SK-N-MC (cell line): ENCODE measurements at regions not wholly inside any gene's neighbourhood (a gene's known extent, or its start where the extent isn't known, plus 50 kb on each side); places are given as distances from the start of the nearest gene placed in this dataset.

Experiments
- EZH2 ChIP-seq: fragments of 200-600 bp; sonication (generic); IDR thresholded peaks from one replicate; pipeline ENCODE4 v1.6.1; 2017; ENCODE audit warnings: antibody characterized with exemption
- FOXP2 ChIP-seq: optimal IDR thresholded peaks from 2 replicates; pipeline ENCODE3; 2011; ENCODE audit warnings: mild to moderate bottlenecking, moderate library complexity; ENCODE audit not compliant: insufficient read depth; ENCODE audit errors: extremely low read length, control extremely low read depth
- POLR2AphosphoS5 ChIP-seq: IDR thresholded peaks from 2 replicates; pipeline ENCODE4 v1.6.1; 2012; ENCODE audit warnings: mild to moderate bottlenecking, low read depth, low read length, borderline replicate concordance

DNA sequence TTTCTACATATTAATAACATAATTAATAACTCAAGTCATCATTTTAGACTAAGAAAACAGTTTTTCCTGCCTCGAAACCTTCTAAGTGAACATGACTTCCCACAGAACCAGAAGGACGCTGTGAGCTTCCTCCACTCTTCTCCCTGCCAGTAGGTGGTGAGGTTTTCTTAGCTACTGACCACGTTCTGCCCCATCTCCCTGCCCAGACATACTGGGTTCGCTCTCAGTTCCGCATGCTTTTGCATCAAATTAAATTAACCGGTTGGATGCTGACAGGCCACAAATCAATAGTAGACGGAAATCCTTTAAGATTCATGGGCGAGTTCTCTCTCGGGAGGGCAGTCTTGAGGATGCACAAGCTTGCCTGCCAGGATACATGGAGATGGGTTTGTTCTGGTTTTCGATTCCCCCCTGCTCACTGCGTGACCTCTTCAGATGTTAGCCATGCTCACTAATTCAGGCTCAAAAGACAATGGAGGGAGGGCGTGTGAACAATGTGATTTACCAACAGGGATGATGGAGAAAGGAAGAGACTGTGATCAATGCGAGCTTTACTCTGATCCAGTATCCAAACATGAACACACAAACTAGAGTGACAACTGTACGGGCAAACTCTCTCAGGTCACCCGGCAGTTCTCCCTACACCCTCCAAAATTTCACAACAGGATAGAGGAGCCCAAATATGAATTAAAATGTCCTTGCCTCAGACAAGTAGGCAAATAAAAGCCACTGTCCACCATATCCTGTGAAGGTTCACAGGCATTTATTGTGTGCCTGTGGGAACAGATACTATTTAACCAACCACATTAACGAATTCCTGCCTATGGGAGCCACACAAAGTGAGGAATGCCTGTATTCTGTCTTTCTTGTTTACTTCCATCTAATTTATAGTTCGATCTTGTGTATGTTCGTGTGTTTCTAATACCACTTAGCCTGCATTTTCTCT, 375.7 kb downstream of the EIPR1 start:
- TF ChIP-seq POLR2AphosphoS5 (no peak), FOXP2 (no peak), EZH2 (no peak)
